Activated CD8-positive, alpha-beta memory T cell treated with anti-CD3 and anti-CD28 coated beads, Interleukin-2, amount 50 U/mL, for 4 hours (primary cell): ENCODE measurements at regions not wholly inside any gene's neighbourhood (a gene's known extent, or its start where the extent isn't known, plus 50 kb on each side); places are given as distances from the start of the nearest gene placed in this dataset.
"Not testable (repeated sequence)": the region's sequence is repeated elsewhere in the genome, so short reads cannot be mapped to it uniquely, and the experiment has no call there.

ENCODE experiments used
- DNase-seq: peaks from one replicate; pipeline ENCODE4 v3.0.0-alpha.2; 2020

DNA sequence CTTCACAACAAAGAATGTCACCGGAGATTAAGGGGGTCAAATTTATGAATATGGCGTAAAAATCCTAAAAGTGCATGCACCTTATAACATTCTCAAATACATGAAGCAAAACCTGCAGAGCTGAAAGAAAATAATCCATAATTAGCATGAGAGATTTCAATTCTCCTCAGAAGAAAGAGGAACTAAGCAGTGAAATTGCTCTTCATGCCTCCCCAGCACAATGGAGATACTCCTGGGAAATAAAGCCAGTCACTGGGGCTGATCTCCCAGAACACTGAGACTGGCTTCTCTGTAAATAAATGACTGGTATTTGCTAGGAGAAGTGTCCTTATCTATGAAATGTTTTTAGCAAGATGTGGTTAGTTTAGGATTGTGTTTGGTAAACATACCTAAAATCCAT is 68.1 kb downstream of the GOLGA6L6 start:
- DNase-seq: not testable (repeated sequence)

DNA sequence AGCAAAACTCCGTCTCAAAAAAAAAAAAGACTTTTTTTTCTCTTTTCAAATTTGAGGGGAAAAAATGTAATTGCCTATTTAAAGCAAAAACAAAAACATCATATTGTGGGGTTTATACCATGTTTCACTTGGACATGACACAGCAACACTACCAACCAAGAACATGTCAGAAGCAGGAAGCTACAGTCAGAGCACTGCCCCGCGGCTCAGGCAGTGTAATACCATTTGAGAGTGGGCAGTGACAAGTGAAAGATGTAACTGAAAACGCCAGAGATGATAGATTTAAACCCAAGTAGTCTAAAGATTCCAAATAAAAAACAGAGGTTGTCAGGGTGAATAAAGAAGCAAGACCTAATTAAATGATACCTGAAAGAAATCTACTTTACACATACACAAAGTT is 68.6 kb downstream of the GOLGA6L6 start:
- DNase-seq: not testable (repeated sequence)

DNA sequence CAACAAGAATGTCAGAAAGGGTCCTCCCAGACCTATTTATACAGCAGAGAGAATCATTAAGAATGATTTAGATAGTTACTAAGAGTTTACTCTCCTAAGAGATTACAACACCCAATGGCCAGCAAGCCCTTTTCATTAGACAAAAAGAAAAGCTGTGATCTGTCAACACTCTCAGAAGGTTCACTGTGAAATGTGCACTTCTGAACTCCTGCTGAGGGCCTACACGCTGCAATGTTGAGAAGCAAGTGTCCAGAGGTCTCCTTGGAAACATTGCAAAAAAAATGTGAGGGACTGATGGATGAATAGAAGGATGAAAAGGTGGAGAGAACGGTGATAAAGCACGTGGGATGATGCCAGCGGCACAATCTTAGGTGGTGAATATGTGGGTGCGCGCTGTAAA is 70.8 kb downstream of the GOLGA6L6 start:
- not testable (repeated sequence) for DNase-seq

DNA sequence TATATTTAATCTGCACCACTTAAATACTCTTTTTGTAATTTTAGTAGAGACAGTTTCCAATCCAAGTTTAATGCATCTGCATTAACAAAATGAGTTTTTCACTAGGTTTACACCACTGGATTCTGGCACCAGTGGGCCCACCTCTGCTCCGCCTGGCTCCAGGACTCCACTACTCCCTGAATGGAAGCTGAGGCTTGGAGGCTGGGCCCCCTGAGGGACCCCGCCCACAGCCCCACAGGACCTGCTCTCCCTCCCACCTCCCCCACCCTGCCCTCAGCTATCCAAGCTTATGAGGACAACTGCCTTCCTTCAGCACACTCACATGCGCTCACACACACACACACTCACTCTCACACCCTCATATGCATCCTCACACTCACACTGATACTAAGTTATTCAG is 100.5 kb downstream of the GOLGA6L6 start:
- DNase-seq: not testable (repeated sequence)

DNA sequence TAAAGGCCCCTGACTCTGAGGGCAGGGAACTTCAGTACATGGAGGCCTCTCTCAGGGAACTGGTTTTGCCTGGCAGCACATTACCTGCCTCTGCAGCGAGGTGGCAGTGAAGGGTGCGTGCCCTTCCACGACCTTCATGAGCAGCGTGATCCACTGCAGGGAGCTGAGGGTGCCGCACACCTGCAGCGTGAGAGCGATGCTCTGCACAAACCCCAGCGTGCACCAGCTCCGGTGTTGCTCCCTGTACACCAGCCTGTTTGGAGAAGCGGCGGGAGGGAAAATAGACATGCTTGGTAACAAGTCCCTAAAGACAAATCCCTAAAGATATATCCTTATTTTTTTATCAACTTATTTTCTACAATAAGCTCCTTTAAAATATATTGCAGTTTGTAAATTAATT is 101.2 kb downstream of the GOLGA6L6 start:
- DNase-seq: not testable (repeated sequence)

DNA sequence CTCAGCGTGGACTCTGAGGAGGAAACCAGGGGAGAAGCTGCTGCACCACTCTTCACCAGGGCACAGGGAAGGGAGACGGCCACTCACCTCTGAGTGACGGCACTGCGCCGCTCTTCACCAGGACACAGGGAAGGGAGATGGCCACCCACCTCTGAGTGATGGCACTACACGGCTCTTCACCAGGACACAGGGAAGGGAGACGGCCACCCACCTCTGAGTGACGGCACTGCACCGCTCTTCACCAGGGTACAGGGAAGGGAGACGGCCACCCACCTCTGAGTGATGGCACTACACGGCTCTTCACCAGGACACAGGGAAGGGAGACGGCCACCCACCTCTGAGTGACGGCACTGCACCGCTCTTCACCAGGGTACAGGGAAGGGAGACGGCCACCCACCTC is 102.5 kb downstream of the GOLGA6L6 start:
- not testable (repeated sequence) for DNase-seq

DNA sequence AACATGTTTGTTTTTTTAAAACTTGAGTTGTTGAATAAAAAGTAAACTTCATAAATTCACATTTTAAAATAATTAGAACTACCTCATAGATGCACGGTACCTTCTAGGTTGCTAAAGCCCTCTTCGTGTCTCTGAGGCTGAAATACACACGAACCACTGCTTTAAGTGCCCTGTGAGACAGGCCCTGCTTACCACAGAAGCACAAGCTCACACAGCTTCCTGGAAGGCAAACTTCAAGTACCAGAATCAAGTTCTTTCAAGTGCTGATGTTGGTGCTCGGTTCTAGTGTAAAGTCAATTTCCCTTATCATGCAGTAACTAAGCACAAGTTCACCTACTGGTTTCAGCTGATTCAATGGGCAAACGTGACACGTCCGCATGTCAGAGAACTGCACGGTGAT is 103.3 kb downstream of the GOLGA6L6 start:
- DNase-seq: not testable (repeated sequence)

DNA sequence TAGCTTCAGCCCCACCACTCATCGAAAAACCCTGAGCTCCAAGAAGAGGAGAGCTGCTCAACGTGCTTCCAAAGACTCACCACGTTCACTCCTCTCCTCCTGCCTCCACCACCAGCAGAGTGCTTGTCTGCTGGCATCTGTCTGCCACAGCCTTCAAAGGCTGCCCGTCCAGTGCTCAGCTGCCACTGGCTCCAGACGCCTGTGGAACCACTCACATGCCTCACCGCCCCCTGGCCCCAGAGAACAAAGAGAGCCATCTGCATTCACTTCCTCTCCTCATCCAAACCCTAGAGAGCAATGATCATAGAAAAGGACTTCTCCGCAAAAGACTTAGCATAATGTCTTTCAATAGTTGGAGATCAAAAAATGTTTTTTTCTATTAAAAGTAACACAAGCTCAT is 108.1 kb downstream of the GOLGA6L6 start:
- not testable (repeated sequence) for DNase-seq

DNA sequence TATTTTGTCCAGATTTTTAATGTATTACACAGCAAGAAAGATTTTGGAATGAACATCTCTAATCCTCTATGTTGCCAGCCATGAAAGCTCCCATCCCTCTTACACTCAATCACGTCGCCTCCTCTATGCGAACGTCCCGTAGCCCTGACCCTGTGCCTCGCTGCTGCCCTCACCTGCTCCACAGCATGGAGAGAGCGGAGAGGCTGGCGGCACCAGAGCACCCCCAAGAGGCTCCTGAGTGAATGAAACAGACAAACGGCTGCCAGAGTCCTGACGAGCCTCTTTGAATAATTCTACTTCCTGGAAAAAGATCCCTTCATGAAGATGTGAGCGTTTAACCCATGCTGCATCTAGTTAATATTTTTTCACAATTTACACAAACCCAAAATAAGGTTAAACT is 111.1 kb downstream of the GOLGA6L6 start:
- not testable (repeated sequence) for DNase-seq

DNA sequence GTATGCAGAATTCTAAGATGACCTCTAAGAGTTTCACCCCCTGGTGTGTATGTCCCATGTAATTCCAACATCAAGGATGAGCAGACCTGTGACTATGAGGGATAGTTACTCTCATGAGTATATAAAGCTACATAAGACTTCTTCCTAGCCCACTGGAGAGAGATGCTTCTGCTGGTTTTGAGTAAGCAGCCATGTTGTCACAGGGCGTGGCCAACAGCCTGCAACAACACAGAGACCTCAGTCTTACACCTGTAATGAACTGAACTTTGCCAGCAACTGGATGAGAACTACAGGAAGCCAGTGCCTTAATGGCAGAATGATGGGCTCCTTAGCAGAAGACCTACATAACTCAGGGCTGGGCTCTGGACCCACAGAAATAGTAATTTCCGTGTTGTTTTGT is 120.9 kb downstream of the GOLGA6L6 start:
- DNase-seq: not testable (repeated sequence)

DNA sequence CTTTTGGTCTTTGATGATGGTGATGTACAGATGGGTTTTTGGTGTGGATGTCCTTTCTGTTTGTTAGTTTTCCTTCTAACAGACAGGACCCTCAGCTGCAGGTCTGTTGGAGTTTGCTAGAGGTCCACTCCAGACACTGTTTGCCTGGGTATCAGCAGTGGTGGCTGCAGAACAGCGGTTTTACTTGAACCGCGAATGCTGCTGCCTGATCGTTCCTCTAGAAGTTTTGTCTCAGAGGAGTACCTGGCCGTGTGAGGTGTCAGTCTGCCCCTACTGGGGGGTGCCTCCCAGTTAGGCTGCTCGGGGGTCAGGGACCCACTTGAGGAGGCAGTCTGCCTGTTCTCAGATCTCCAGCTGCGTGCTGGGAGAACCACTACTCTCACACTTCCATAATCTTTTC is 125.0 kb downstream of the GOLGA6L6 start:
- not testable (repeated sequence) for DNase-seq

DNA sequence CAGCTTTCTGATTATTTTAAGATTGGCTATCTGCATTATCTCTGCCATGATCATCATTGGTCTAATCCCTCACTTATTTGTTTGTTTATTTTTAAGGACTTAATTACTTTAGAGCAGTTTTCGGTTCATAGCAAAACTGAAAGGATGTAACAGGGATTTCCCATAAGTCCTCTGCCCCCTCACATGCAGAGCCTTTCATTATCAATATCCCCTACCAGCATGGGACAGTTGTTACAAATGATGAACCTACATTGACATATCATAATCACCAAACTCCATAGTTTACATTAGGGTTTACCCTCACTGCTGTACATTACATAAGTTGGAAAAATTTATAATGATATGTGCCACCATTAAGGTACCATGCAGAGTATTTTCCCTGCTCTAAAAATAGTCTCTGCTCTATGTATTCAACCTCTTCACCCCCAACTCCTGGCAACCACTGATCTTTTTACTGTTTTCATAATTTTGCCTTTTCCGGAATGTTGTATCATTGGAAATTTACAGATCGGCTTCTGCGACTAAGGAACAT is 131.9 kb downstream of the GOLGA6L6 start:
- not testable (repeated sequence) for DNase-seq

DNA sequence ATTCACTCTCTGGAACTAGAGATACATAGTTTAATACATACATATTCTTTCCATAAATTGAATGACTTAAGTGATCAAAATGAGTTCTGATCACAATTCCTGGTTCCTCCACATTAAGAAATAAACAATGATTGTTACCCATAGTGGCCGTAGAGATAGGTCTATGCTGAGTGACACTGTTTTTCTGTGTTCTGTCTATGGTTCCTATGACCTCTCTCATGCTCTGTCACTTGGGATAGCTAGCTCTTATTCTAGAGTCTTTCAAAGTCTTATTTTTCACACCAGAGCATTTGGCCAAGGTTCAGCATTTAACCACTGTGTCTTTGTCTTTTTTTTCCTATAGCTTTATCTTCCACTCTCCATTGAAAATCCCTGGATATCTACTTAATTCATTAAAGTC is 132.4 kb downstream of the GOLGA6L6 start:
- no peak for DNase-seq

DNA sequence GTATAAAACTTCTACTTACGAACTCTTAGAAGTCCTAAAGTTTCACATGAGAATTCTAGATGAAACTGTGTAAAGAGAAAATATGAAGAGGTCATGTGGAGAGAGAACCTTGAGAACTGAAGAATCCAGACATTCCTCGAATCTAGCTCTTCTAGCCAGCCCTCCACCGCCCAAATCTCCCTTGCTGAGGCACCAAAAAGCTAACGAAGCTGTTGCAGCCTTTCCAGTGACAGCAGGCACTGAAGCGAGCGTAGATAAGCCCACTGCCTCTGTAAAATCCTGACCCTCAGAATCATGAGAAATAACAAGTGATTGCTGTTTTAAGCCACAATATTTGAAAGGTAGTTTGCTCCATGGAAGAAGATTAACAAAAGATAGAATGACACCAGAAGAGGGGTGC is 134.0 kb downstream of the GOLGA6L6 start:
- no peak for DNase-seq

DNA sequence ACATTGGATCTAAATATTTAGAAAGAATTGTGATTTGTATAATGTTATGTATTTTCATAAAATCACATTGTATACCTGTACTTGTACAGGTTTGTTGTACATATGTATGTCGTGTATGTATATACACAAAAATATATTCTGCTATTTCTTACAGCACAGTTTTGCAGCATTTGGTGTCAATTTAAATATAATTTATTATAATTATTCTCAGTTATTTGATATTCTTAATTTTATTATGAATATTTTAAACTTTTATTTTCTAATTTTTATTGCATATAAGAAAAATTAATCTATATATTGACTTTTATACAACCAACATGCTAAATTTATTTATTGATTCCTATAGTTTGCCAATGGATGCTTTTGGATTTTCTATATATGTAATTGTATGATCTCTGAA is 137.0 kb downstream of the GOLGA6L6 start:
- DNase-seq: not testable (repeated sequence)

DNA sequence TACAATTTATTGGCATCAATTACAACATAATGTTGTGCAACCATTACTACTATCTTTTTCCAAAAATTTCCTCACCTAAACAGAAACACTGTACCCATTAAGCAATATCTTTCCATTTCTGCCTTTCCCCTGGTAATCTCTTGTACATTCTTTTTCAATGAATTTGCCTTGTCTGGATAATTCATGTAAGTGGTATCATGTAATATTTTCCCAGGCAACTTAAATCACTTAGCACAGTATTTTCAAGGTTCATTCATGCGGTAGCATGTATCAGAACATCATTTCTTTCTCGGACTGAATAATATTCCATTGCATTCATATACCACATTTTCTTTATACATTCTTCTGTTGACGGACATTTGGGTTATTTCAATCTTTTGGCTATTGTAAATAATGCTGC is 139.0 kb downstream of the GOLGA6L6 start:
- not testable (repeated sequence) for DNase-seq

DNA sequence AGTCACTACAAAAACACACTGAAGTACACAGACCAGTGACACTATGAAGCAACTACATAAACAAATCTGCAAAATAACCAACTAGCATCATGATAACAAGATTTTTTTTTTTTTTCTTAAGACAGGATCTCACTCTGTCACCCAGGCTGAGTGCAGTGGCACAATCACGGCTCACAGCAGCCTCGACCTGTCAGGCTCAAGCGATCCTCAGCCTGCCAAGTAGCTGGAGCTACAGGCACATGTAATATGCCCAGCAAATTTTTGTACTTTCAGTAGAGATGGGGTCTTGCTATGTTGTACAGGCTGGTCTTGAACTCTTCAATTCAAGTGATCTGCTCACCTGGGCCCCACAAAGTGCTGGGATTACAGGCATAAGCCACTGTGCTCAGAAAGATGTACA is 140.5 kb downstream of the GOLGA6L6 start:
- not testable (repeated sequence) for DNase-seq

DNA sequence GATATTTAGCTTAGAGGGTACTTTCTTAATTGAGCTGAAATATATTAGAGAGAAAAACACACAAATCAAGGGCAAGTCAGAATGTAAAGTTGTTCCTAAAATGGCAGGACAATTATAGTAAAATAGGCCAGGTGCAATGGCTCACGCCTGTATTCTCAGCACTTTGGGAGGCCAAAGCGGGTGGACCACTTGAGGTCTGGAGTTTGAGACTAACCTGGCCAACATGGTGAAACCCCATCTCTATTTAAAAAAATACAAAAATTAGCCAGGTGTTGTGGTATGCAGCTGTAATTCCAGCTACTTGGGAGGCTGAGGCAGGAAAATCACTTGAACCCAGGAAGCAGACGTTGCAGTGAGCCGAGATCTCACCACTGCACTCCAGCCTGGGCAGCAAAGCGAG is 142.9 kb downstream of the GOLGA6L6 start:
- DNase-seq: not testable (repeated sequence)

DNA sequence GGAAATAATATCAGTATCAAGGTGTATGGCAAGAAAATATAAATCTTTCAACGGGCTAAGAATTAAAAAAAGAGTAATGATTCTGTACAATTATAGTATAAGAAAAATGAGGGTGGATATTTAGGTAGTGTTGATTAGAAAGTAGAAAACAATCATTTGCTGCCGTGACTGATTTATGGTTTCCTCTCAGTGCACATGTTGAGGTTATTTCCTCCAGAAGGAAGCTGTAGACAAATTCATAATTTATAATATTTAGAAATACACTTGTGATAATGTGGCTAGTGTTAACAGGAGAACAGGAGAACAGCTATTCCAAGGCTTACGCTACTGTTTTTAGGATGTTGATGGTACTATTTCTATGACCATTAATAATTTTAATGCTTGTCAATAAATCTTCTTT is 153.4 kb downstream of the GOLGA6L6 start:
- not testable (repeated sequence) for DNase-seq

DNA sequence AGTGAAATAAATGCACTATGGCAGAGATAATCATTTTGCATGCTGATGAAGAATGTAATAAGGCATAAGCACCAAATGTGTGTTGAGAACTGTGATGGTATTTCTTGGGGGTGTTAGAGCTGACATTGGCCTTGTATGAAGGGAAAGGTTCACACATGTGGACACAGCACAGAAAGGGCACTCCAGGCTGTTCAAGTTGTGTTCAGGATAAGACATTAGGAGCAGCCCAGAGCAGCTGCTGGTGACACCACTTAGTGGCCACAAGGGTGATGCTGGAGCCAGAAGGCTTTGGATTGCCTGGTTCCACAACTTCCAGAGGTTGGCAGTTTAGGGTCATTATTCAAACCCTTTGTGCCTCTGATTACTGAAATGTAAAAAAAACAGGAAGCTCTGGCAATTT is 155.4 kb downstream of the GOLGA6L6 start:
- DNase-seq: no peak

DNA sequence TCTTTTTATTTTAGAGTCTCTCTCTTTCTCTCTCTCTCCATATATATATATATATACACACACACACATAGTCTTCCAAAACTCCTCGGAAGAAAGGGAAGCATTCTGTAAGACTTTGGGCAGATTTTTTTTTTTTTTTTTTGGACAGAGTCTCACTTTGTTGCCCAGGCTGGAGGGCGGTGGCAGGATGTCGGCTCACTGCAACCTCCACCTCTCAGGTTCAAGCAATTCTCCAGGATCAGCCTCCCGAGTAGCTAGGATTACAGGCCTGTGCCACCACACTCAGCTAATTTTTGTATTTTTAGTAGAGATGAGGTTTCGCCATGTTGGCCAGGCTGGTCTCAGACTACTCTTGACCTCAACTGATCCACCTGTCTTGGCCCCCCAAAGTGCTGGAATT is 161.4 kb downstream of the GOLGA6L6 start:
- not testable (repeated sequence) for DNase-seq

DNA sequence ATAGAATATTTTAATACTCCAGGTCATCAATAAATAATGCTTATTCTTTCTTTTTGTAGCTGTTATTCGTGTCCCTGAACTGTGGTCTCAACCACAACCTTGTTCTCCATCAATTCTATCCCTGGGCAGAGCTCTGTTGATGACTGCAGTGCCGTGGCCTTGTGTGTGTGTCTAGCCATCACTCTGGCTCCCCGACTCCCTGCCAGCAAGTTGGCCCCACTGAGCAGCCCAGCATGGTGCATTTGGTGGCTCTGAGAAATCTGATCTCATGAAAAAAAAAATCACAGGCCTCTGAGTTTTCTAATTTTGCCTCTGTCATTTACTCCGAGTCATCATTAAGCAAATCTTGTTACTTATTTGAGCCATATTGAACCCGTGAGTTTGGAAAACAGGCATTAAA is 164.7 kb downstream of the GOLGA6L6 start:
- DNase-seq: no peak

DNA sequence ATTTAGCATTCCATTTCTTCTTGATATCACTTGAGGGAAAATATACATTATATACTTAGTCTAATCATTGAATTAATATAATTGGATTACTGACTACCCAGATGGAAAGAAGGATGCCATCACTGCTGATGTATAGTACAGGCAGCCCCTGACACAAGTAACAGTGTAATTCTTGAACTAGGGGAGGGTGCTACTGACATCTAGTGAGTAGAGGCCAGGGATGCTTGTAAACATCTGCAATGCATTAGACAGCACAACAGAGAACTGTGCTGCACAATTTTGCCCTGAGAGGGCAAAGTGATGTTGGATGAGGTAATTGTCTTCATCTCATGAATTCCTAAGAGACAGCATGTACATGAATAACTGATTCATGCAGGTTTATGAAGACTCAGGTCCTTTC is 169.2 kb downstream of the GOLGA6L6 start:
- not testable (repeated sequence) for DNase-seq

DNA sequence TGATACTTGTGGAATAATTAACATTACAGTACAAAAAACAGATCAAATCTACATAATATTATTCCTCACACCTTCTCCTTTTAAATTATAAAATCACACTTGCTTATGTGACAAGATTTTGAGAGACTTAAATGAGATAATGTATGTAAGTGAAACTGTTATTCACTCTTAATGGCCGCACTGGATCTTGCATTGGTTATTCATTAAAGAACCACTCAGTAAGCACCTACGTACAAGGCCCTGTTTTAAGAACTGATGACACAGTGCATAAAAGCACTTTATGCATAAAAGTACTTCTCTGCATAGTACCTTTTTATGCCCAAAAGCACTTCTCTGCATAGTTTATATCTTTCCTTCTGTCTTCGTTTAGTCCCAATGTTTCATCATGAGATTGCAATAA is 172.1 kb downstream of the GOLGA6L6 start:
- no peak for DNase-seq

DNA sequence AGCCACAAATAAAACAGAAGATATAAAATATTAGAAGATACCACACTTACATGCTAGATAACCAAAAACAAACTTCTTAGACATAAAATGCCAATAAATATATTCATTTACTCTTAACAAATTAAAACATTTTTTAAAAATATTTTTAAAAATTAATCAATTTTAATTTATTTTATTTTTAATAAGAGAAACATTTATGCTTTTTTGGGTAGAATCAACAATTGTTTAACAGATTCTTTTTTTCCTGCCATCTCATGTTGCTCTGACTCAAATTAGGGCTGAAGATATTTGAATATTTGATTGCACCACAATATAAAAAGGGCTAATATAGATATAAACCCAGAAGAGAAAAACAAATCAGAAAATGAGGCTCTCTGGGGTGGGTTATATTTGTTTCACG is 172.6 kb downstream of the GOLGA6L6 start:
- DNase-seq: no peak

DNA sequence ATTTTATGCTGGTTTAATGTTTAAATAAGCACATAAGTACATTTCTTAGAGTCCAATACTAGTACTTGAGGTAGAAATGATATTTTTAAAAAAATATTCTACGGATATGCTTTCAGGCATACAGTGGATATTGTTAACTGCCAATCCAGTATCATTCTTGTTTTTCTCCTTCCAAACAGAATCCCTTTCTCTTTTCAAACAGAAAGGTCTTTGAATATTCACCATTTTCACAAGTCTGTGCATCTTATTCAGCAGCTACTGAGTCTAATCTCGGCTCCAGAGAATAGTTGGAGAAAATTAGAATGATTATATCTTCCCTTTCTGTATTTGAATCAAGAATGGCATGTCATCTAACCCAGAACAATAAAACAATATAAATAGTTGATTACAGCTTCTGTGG is 174.5 kb downstream of the GOLGA6L6 start:
- no peak for DNase-seq
